Mesendoderm (in vitro differentiated cells): ENCODE measurements at regions not wholly inside any gene's neighbourhood (a gene's known extent, or its start where the extent isn't known, plus 50 kb on each side); places are given as distances from the start of the nearest gene placed in this dataset.

Experiments
- DNase-seq: peaks from one replicate; pipeline ENCODE4 v3.0.0; 2013
- H2AK5ac ChIP-seq: 2 replicates; pipeline ENCODE4 v1.6.1; 2013; ENCODE audit warnings: low read length, inconsistent platforms
- H2BK120ac ChIP-seq: 2 replicates; pipeline ENCODE4 v1.6.1; 2013; ENCODE audit warnings: low read depth, mild to moderate bottlenecking, low read length, moderate library complexity, mixed read lengths
- H2BK15ac ChIP-seq: replicated peaks from 2 replicates; pipeline ENCODE4 v1.6.1; 2013; ENCODE audit warnings: low read depth, mild to moderate bottlenecking, moderate library complexity
- H2BK5ac ChIP-seq: 2 replicates; pipeline ENCODE4 v1.6.1; 2013; ENCODE audit warnings: low read length, inconsistent platforms
- H3K18ac ChIP-seq: 2 replicates; pipeline ENCODE4 v1.6.1; 2013; ENCODE audit warnings: mild to moderate bottlenecking, low read length, mixed read lengths
- H3K23ac ChIP-seq: one replicate; pipeline ENCODE4 v1.6.1; 2013; ENCODE audit warnings: low read length
- H3K27ac ChIP-seq: 2 replicates; pipeline ENCODE4 v1.5.1; 2013; ENCODE audit warnings: low read depth, mild to moderate bottlenecking, inconsistent platforms, low read length, moderate library complexity
- H3K27me3 ChIP-seq: 2 replicates; pipeline ENCODE4 v1.6.1; 2013; ENCODE audit warnings: low read length, control low read depth, mild to moderate bottlenecking, inconsistent platforms; ENCODE audit not compliant: insufficient read depth, poor library complexity
- H3K36me3 ChIP-seq: 2 replicates; pipeline ENCODE4 v1.6.1; 2013; ENCODE audit warnings: low read length, inconsistent platforms; ENCODE audit not compliant: control insufficient read depth, insufficient read depth
- H3K4ac ChIP-seq: one replicate; pipeline ENCODE4 v1.6.1; 2013; ENCODE audit warnings: low read depth, mild to moderate bottlenecking, low read length, moderate library complexity
- H3K4me1 ChIP-seq: 2 replicates; pipeline ENCODE4 v1.6.1; 2013; ENCODE audit warnings: low read depth, low read length, inconsistent platforms; ENCODE audit not compliant: control insufficient read depth
- H3K4me2 ChIP-seq: 2 replicates; pipeline ENCODE4 v1.6.1; 2013; ENCODE audit warnings: low read length
- H3K4me3 ChIP-seq: 2 replicates; pipeline ENCODE4 v1.5.1; 2013; ENCODE audit warnings: mild to moderate bottlenecking, low read length
- H3K56ac ChIP-seq: one replicate; pipeline ENCODE4 v1.6.1; 2013; ENCODE audit warnings: low read length
- H3K79me1 ChIP-seq: 2 replicates; pipeline ENCODE4 v1.6.1; 2013; ENCODE audit warnings: low read length, inconsistent platforms
- H3K79me2 ChIP-seq: 2 replicates; pipeline ENCODE4 v1.6.1; 2013; ENCODE audit warnings: mild to moderate bottlenecking, low read length; ENCODE audit not compliant: control insufficient read depth, insufficient read depth
- H3K9ac ChIP-seq: 2 replicates; pipeline ENCODE4 v1.6.1; 2013; ENCODE audit warnings: low read length, inconsistent platforms
- H4K5ac ChIP-seq: one replicate; pipeline ENCODE4 v1.6.1; 2013; ENCODE audit warnings: low read length
- H4K8ac ChIP-seq: one replicate; pipeline ENCODE4 v1.6.1; 2013; ENCODE audit warnings: low read depth, mild to moderate bottlenecking, control low read depth, low read length, moderate library complexity
- WGBS: extraction: QIAGEN DNeasy Blood & Tissue Kit; methylation state at CpG from one replicate; pipeline ENCODE4 v1.1.7; 2013; ENCODE audit warnings: low lambda C conversion rate, missing lambda C conversion rate; ENCODE audit not compliant: insufficient coverage; ENCODE audit errors: extremely low coverage; 5-methylcytosine and 5-hydroxymethylcytosine counted together

- H3K23ac ChIP-seq = no peak overlapping the region
- H3K4me2 ChIP-seq = no peak overlapping the region
- no peak for DNase-seq
- H4K8ac ChIP-seq = no peak overlapping the region
- no peak overlapping the region for H3K4ac ChIP-seq
- H2BK5ac ChIP-seq = no peak overlapping the region
- no peak overlapping the region for H3K18ac ChIP-seq
- no CpG with 5 or more reads among the region's 2 CpGs for WGBS
- H4K5ac ChIP-seq = no peak overlapping the region
- H3K4me3 ChIP-seq = no peak overlapping the region
- no peaks in the 10 kb centered on the region for H3K79me2 ChIP-seq
- H3K27ac ChIP-seq = no peak overlapping the region
- H3K56ac ChIP-seq = no peak overlapping the region
- H3K79me1 ChIP-seq = no peaks in the 10 kb centered on the region
- H3K27me3 ChIP-seq = no peaks in the 10 kb centered on the region
- no peaks in the 10 kb centered on the region for H3K36me3 ChIP-seq
- H3K4me1 ChIP-seq = no peaks in the 10 kb centered on the region
- H2AK5ac ChIP-seq = no peak overlapping the region
- H3K9ac ChIP-seq = no peak overlapping the region
- H2BK120ac ChIP-seq = no peak overlapping the region
- no peak overlapping the region for H2BK15ac ChIP-seq
These were observed 107.6 kb upstream of the ETV3 start for GRCh38 chr1:157245823-157246222.

- no peak overlapping the region for H4K8ac ChIP-seq
- peak overlapping the region; percentile 35 for H3K18ac ChIP-seq
- no peak for DNase-seq
- no peak overlapping the region for H3K9ac ChIP-seq
- H3K4ac ChIP-seq = no peak overlapping the region
- H2BK5ac ChIP-seq = peak overlapping the region; percentile 71
- no peak overlapping the region for H4K5ac ChIP-seq
- H3K23ac ChIP-seq = no peak overlapping the region
- no peaks in the 10 kb centered on the region for H3K79me2 ChIP-seq
- H2AK5ac ChIP-seq = no peak overlapping the region
- peaks cover 4% of the 10 kb centered on the region for H3K4me1 ChIP-seq
- H3K4me3 ChIP-seq = no peak overlapping the region
- no CpG with 5 or more reads among the region's 2 CpGs for WGBS
- H3K79me1 ChIP-seq = no peaks in the 10 kb centered on the region
- H3K27me3 ChIP-seq = no peaks in the 10 kb centered on the region
- no peak overlapping the region for H3K27ac ChIP-seq
- no peak overlapping the region for H2BK120ac ChIP-seq
- no peak overlapping the region for H3K4me2 ChIP-seq
- H2BK15ac ChIP-seq = no peak overlapping the region
- H3K56ac ChIP-seq = peak overlapping the region; percentile 73
- no peaks in the 10 kb centered on the region for H3K36me3 ChIP-seq
These were observed 103.0 kb upstream of the ETV3 start for GRCh38 chr1:157241185-157241538.

DNA sequence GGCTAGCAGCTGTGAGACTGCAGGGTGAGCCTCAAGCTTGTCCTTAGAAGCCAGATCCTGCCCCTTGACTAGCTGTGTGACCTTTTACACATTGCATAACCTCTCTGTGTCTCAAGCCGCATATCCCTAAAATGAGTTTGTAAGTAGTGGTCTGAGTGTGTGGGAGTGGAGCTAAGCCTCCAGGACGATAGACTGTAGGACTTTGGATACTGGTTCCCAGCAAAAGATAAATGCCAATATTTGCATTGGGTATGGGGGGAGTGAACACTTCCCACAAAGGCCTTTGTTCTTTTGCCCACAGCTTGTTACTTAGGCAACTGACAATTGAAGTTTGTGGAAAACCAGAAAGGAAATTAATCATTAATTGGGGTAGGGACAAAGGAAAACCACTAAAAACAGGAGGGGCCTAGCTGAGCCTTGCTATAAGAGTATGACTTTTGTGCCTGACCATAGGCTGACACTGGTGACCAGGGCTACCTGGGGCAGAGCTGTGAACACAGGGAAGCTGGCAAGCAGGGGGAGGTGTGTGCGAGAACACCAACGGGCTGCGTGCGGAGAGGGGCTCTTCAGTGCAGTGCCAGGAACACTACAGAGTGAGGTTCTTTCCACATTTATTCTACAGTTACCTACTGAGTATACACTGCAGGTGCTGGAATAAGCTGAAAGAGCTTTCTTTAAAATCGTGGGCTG lies 102.4 kb upstream of the ETV3 start:
- no peak overlapping the region for H4K5ac ChIP-seq
- H4K8ac ChIP-seq = no peak overlapping the region

DNA sequence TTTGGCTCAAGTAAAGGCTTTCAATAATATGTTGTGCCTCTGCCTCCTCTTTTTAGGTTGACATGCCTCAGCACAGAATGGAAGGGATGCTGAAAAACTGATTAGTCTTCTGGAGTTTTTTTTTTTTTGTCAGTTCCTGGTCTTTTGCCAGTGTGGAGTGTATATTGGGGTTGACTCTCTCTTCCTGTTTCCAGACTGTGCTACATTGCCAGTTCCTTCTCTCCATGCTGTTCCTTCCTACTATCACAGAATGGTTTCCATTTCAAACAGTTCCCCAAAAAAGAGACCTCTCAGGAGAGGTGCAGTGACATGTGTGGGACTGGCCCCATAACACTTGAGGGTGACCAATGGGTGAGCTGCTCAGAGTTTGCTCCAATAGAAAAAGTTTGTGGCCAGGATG lies 101.7 kb upstream of the ETV3 start:
- Histone ChIP-seq H4K5ac (no peak overlapping the region), H3K4me3 (no peak overlapping the region), H3K79me1 (no peaks in the 10 kb centered on the region), H2BK5ac (no peak overlapping the region), H2BK120ac (no peak overlapping the region), H3K56ac (no peak overlapping the region), H3K79me2 (no peaks in the 10 kb centered on the region), H2BK15ac (no peak overlapping the region), H3K9ac (no peak overlapping the region), H4K8ac (no peak overlapping the region), H3K4ac (no peak overlapping the region), H3K18ac (no peak overlapping the region), H3K4me2 (no peak overlapping the region), H3K36me3 (no peaks in the 10 kb centered on the region), H3K4me1 (peaks cover 7% of the 10 kb centered on the region), H3K27ac (no peak overlapping the region), H3K23ac (no peak overlapping the region), H2AK5ac (no peak overlapping the region), H3K27me3 (no peaks in the 10 kb centered on the region)
- DNase-seq = no peak

More for the DNA sequence above, 102.4 kb upstream of the ETV3 start:
- no peak overlapping the region for H3K4ac ChIP-seq
- H3K18ac ChIP-seq = no peak overlapping the region
- H3K79me2 ChIP-seq = no peaks in the 10 kb centered on the region
- peak; percentile 48 for DNase-seq
- H2AK5ac ChIP-seq = no peak overlapping the region
- H3K27me3 ChIP-seq = no peaks in the 10 kb centered on the region
- no peak overlapping the region for H2BK15ac ChIP-seq
- H3K27ac ChIP-seq = no peak overlapping the region
- H2BK120ac ChIP-seq = no peak overlapping the region
- H2BK5ac ChIP-seq = peak overlapping the region; percentile 71
- WGBS = no CpG with 5 or more reads among the region's 7 CpGs
- no peak overlapping the region for H3K9ac ChIP-seq
- no peak overlapping the region for H3K4me2 ChIP-seq
- no peak overlapping the region for H3K23ac ChIP-seq
- H3K4me1 ChIP-seq = peaks cover 4% of the 10 kb centered on the region
- H3K36me3 ChIP-seq = no peaks in the 10 kb centered on the region
- H3K4me3 ChIP-seq = no peak overlapping the region
- no peaks in the 10 kb centered on the region for H3K79me1 ChIP-seq
- peak overlapping the region; percentile 73 for H3K56ac ChIP-seq

- Histone ChIP-seq H3K79me1 (no peaks in the 10 kb centered on the region), H3K4me1 (peaks cover 12% of the 10 kb centered on the region), H3K18ac (peak overlapping the region; percentile 14), H2BK5ac (no peak overlapping the region), H3K9ac (no peak overlapping the region), H2BK120ac (no peak overlapping the region), H2BK15ac (no peak overlapping the region), H4K5ac (no peak overlapping the region), H3K4me3 (no peak overlapping the region), H3K27ac (no peak overlapping the region), H3K4me2 (no peak overlapping the region), H3K36me3 (no peaks in the 10 kb centered on the region), H3K56ac (no peak overlapping the region), H3K4ac (no peak overlapping the region), H2AK5ac (no peak overlapping the region), H4K8ac (no peak overlapping the region), H3K23ac (no peak overlapping the region), H3K79me2 (no peaks in the 10 kb centered on the region), H3K27me3 (no peaks in the 10 kb centered on the region)
- no CpG with 5 or more reads among the region's 4 CpGs for WGBS
- peak; percentile 37 for DNase-seq
These were observed 100.4 kb upstream of the ETV3 start for GRCh38 chr1:157238585-157238984.

GRCh38 chr1:157237981-157238380 lies 99.8 kb upstream of the ETV3 start:
- no peaks in the 10 kb centered on the region for H3K79me2 ChIP-seq
- DNase-seq = no peak
- H3K4ac ChIP-seq = no peak overlapping the region
- H3K9ac ChIP-seq = no peak overlapping the region
- H3K27ac ChIP-seq = no peak overlapping the region
- H2BK120ac ChIP-seq = no peak overlapping the region
- no peak overlapping the region for H3K4me3 ChIP-seq
- no peak overlapping the region for H2BK15ac ChIP-seq
- no peak overlapping the region for H3K23ac ChIP-seq
- no peak overlapping the region for H4K8ac ChIP-seq
- no peaks in the 10 kb centered on the region for H3K79me1 ChIP-seq
- no peak overlapping the region for H4K5ac ChIP-seq
- no peaks in the 10 kb centered on the region for H3K36me3 ChIP-seq
- WGBS = no CpG with 5 or more reads among the region's 3 CpGs
- peaks cover 12% of the 10 kb centered on the region for H3K4me1 ChIP-seq
- no peaks in the 10 kb centered on the region for H3K27me3 ChIP-seq
- no peak overlapping the region for H3K4me2 ChIP-seq
- H3K18ac ChIP-seq = no peak overlapping the region
- no peak overlapping the region for H2AK5ac ChIP-seq
- no peak overlapping the region for H2BK5ac ChIP-seq
- H3K56ac ChIP-seq = no peak overlapping the region
